Stimulated activated memory B cell treated with anti-CD40 and anti-IgM and Interleukin-4, amounts not matched to agents 10 μg/mL and 1 μg/mL and 100 μg/mL, for 72 hours (primary cell): ENCODE measurements at regions not wholly inside any gene's neighbourhood (a gene's known extent, or its start where the extent isn't known, plus 50 kb on each side); places are given as distances from the start of the nearest gene placed in this dataset.
A peak's percentile ranks its signal among the peaks of the same experiment; 100 is the strongest.

ENCODE experiments used
- ATAC-seq: fragments of 150-1000 bp; cut with Tn5 transposase; 2 replicates; pipeline ENCODE4 v1.10.0; 2021
- H3K27ac Mint-ChIP-seq: one replicate; pipeline ENCODE4 v1.8.0; 2022; ENCODE audit warnings: mild to moderate bottlenecking, mixed read lengths
- H3K27me3 Mint-ChIP-seq: one replicate; pipeline ENCODE4 v1.8.0; 2022; ENCODE audit warnings: mixed read lengths
- H3K36me3 Mint-ChIP-seq: one replicate; pipeline ENCODE4 v1.8.0; 2022; ENCODE audit warnings: mixed read lengths
- H3K4me1 Mint-ChIP-seq: one replicate; pipeline ENCODE4 v1.8.0; 2022; ENCODE audit warnings: mixed read lengths
- H3K4me3 Mint-ChIP-seq: one replicate; pipeline ENCODE4 v1.8.0; 2022; ENCODE audit warnings: mild to moderate bottlenecking, moderate library complexity, mixed read lengths
- H3K9me3 Mint-ChIP-seq: one replicate; pipeline ENCODE4 v1.8.0; 2022; ENCODE audit warnings: mixed read lengths

DNA sequence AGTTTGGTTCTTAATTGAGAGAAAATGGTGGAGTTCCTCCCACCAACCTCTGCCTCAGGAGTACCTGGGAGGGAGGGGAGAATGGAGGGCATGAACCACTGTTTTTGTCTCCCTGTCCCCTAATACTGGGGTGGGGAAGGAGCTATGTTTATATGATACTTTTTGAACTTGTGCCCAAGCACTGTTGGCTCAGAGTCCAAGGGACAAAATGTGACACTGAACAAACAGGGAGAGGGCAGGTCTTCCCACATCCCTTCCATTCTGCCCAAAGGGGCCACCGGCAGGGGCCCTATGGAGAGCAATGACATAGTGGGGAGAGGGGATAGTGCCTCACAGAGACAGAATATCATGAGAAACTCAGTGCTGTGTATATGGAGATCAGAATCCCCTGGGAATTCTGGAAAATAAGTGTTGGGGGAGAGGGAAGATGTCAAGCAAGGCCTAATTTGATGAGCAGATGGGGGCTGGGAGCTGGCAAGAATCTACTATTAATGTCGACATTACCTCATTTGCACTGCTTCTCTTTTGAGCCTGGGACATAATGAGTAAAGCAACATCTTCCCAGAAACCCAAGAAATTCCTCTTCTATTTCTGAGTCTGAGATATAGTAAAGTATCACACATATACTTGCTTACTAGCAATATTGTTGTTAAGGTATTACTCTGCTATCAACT, 180.6 kb downstream of the CYP26A1 start:
- peak; percentile 24 for ATAC-seq
- Mint-ChIP-seq H3K4me1 (no peaks in the 10 kb centered on the region), H3K27me3 (no peaks in the 10 kb centered on the region), H3K36me3 (no peaks in the 10 kb centered on the region), H3K27ac (no peak overlapping the region), H3K4me3 (no peak overlapping the region), H3K9me3 (no peaks in the 10 kb centered on the region)

DNA sequence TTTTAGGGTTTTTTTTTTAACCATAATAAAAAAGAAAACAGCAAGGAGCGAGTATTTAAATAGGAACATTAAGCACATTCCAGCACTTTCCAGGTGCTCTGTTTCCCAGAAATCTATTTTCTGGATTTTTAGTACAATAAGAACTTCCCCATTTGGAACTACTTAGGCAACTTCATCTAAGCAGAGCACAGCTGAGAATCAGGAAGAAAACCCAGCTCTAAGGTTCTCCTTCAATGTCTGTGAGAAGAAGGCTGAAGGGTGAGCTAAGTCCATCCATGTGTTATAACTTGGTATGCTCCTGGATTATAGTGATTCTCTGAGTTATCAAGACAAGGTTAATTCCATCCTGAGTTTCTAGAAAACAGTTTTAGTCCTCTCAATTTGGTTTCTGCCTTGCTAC, 181.9 kb downstream of the CYP26A1 start:
- Mint-ChIP-seq H3K36me3 (no peaks in the 10 kb centered on the region), H3K27me3 (no peaks in the 10 kb centered on the region), H3K4me3 (no peak overlapping the region), H3K27ac (no peak overlapping the region), H3K4me1 (no peaks in the 10 kb centered on the region), H3K9me3 (no peaks in the 10 kb centered on the region)
- no peak for ATAC-seq
